HuH-7.5 (cell line): ENCODE measurements at regions not wholly inside any gene's neighbourhood (a gene's known extent, or its start where the extent isn't known, plus 50 kb on each side); places are given as distances from the start of the nearest gene placed in this dataset.

Source experiments
- DNase-seq: peaks from one replicate; pipeline ENCODE4 v3.0.0; 2011; ENCODE audit warnings: low spot score

DNA sequence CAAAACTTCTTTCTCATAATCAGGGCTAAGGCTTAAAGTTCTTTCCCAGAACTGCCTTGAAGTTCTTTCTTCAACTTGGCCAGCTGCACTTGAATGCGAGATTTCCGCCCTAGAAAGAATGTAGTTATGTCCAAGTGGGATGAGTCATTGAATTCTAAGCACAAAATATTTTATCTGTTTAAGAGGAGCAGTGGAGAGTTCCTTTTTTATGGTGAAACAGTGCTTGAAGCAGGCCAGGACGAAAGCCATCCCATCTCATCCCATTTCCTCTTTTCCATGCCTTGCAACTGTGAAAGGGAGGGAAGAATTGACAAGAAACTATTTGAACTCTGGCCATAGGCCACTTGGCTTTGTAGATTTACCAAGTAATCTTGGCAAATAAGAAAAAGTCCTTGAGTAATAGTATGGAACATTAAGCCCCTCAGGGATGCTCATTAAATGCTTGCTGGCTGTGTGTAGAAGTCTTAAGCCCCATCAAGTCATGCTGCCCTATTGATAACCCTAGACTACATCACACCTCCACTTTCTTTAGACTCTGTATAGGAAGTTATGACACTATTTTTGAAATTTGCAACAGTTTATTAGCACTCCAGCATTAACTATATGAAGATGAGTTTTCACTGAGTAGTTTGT lies 174.5 kb downstream of the KCTD12 start:
- DNase-seq: no peak

DNA sequence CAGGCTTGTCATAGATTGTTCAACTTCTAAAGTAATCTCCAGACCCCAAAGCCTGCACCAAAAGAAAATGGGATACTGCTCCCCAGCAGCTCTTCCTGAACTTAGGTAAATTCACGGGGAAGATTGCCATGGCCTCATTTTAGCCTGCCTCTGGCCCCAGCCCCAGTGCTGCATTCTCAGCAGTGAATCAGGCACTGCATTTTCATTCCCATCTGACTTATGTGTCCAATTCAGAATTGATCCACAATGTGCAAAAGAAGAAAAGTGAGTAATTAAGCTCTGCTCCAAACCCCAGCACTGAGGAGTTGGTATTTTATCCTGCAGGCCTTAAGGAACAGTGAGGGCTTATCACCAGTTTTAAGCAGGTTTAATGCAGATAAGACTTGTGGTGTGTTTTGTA lies 176.4 kb downstream of the KCTD12 start:
- no peak for DNase-seq

DNA sequence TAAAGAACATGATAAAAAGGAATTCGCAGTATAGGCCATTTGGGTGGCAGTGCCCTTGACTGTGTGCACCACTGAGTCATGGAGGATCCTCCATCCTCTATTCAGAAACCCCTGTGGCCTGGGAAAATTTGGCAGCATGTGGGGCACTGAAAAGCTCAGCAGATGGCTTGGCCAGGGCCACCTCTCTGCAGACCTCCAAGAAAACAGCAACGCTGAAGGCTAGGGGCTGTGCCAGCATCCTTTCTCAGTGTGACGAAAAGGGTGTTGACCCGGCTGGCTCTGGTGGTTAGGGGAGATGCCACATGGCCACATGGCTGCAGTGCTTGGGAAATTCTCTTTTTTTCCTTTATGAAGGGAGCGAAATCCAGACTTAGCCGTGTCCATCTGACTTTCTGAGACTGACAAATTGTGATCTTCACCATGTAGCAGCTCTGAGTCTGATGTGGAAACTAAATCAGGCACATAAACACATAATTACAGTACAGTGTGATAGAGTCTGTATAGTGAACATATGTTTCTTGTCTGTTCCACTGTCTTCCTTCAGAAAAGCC lies 178.0 kb downstream of the KCTD12 start:
- DNase-seq: no peak

DNA sequence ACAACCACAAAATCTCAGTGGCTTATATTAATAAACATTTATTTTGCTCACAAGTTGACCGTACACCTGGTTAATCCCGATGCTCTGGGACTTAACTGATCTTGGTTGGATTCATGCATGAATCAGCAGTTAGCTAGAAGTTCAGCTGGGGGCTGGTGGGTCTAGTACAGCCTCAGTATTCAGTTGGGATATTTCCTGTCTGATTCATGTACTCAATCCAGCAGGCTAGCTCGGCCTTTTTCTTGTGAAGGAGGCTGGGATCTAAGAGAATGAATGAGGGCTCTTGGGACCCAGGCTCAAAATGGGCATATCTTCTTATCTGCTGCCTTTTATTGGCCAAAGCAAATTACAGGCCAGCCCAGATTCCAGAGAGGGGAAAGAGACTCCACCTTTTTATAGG lies 178.8 kb downstream of the KCTD12 start:
- DNase-seq: no peak

DNA sequence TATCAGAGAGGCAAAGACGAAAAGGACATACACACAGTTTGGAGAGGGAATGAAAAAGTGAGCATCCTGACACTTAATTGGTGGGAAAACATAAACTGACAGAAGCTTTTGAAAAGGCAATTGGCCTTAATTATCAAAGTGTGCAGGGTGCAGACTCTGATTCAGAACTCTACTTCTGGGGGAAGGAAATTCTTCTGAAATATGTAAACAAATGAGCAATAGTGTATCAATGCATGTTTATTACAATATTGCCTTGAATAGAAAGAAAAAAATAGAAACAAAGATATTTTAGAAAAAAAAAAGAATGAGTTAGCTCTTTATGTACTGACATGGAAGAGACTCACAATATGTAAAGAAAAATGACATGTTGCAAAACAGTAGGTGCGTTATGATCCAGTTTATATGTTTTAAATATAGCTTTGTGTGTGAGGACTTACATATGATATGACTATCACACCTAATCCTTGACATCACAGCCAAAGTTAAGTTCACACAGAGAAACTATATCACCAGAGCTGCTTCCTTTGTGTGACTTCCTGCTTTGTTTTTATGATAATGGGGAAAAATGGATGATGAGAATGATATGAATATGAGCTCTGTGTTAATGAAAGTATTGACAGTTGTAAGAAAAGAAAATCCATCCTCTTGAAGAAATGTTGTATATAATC lies 182.4 kb downstream of the KCTD12 start:
- DNase-seq: no peak

DNA sequence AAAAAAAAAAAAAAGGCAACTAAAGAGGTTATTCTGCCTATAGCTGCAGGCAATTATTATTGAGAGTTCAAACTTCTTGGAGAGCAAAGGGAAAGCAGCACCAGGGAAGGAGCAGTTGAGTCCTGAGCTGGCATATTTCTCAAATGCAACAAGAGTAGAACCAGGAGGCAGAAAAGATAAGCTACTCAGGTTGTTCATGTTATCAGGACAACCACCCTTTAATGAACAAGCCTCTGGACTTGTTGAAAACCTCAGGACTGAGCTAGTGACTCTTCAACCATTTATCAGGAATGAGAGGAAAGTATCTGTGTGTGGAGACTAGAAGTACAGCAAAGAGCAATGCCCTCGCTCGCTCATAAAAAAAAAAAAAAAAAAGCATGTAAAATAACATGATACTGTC lies 183.0 kb downstream of the KCTD12 start:
- no peak for DNase-seq

DNA sequence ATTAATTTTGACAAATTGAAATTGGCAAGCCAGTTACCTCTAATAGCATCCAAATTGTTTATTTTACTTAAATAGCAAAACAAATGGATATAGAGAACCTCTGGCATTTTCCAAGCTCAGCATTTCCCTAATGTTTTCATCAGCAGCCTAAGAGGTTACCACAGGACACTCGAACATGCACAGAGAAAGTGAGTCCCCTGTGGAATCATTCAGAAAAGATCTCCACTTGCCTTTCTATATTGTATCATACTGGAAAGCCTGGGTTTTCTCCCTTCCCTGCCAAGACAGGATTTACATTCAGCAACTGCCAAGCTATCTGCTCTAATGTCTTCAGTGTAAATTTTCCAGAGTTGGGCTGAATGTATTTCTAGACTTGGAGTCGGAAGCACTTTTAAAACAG lies 188.9 kb downstream of the KCTD12 start:
- no peak for DNase-seq

DNA sequence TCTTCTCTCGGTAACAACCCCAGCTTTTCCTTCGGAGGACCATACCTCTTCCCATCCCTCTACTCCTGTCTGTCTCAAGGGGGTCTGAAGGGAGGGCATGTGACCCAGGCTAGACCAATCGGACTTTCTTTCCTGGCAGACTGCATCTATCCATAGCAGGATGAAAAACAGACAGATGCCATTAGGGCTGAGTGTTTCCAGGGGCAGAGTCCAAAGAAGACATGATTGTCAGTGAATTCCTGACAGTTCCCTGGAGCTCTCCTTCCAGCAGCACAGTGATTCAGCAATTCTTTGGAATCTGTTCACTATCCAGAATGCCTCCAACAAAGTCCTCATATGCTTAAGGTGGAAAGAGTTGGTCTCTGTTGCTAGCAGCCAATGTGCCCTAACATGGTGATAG lies 189.8 kb downstream of the KCTD12 start:
- no peak for DNase-seq

DNA sequence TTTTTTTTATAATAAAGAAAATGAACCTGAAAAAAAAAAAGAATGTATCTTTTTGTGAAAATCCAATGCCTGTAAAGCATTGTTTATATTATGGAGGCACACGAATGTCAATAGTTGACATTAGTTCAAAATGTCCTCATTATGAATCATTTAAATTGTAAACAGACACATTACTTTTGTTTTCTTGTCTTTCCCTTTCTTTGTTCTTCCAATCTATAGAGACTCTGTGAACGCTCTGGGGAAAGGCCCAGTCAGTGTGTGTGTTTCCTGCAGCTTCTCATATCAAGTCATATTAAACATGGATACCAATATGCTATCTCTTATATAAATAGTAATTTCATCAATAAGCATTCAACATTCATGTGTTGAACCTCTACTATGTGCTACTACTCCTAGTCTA lies 193.1 kb downstream of the KCTD12 start:
- DNase-seq: no peak

DNA sequence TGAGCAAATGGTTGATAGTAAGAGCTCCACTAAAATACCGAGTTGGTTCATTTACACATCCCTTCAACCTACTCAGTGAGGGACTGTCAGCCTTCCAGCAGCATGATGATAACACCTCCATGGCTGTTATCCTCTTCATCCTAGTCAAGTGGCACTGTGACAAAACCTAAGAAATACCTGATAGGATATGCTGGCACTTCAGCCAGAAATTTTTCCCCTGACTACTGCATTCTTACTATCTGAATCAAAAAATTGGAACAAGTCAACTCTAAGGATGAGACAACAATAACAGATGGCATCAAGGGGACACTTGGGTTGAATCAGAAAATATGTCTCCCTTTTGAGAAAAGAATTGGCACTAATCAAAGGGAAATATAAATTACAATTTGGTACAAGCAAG lies 193.9 kb downstream of the KCTD12 start:
- no peak for DNase-seq

DNA sequence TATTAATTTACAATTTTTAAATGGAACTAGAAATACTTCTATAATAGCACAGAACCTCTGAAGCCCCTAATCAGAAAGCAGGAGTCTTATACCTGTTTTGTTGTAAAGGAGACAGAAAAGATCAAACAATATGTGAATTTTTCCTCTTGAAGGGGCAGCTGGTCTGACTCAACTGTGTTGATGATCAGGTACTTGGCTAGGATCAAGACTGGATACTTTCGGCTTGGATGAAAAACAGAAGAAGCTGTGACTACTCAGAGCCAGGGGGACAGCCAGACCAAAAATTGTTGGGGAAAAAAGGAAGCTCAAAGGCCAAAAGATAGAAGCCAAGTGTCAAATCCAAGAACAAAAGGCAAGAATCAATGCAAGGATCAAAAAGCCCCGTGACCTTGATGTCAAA lies 195.6 kb downstream of the KCTD12 start:
- DNase-seq: no peak

DNA sequence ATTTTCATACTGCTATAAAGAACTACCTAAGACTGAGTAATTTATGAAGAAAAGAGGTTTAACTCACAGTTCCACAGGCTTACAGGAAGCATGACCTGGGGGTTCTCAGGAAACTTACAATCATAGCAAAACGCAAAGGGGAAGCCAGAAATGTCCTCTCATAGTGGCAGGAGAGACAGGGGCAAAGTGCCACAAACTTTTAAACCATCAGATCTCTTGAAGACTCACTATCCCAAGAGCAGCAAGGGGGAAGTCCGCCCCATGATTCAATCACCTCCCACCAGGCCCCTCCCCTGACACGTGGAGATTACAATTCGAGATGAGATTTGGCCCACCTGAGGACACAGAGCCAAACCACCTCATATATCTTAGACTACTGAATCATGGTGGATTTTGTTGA lies 198.7 kb downstream of the KCTD12 start:
- no peak for DNase-seq

DNA sequence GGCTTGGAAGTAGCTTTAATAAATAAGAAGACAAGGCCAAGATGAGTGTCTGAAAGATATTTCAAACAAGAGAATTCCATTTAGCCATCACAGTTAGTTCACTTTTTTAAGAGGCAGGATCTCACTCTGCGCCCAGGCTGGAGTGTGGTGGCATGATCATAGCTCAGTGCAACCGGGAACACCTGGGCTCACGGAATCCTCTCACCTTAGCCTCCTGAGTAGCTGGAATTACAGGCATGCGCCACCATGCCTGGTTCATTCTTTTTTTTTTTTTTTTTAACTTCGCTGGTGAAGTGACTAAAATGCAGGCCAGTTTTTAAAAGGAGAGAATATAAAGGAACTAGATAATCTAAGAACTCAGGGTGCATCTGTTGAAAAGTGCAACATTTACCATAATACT lies 200.3 kb downstream of the KCTD12 start:
- DNase-seq: no peak

DNA sequence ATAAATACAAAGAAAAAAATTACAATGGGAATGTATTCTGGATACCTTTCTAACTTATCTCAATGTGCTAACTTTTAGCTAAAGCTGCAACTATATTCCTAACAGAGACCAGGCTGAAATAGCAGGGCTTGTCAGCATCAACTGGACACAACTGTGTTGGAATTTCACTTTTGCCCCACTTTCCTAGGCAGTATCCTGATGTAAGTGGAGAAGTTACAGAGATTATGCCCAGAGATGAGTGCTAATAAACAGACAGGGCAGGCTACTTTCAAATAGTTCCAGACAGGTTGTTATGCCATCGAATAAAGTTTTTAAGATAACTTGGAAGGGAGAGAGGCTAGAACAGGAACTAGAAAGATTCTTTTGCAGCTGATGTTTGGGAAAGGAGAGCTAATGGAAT lies 201.9 kb downstream of the KCTD12 start:
- DNase-seq: no peak

DNA sequence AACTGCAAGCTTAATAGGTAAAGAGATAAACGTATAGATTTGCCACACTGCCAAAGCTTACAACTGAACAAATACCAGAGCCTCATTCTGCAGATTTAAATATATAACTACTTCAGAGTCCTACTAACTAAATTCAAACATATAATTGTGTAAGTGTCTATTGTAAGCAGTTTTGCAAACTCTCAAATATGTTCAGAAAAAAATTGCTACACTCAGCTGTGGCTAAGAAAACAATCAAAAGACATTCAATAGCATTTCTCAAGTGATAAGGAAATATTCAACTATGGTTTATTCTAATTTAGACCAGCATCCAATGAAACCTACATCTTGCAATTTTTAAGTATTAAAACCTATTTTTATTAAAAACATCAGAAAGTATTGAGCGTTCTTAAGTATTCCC lies 202.4 kb downstream of the KCTD12 start:
- DNase-seq: no peak

DNA sequence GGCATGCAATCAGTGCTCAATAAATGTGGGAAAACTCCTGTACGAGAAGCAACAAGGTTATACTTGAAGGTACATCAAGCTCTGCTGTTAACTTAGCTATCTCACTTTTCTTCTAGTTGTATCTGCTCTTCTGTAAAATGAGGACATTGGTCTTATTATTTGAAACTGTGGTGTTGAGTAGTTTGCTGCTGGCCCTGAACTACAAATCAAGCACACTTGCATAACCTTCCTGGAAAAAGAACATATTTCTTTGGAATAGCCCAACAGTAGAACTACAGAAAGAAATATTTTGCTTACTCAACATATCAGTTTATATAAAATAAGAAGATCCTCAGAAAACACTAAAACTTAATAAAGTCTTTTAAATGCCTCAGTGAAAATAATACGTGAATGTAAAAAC lies 203.0 kb downstream of the KCTD12 start:
- DNase-seq: no peak

DNA sequence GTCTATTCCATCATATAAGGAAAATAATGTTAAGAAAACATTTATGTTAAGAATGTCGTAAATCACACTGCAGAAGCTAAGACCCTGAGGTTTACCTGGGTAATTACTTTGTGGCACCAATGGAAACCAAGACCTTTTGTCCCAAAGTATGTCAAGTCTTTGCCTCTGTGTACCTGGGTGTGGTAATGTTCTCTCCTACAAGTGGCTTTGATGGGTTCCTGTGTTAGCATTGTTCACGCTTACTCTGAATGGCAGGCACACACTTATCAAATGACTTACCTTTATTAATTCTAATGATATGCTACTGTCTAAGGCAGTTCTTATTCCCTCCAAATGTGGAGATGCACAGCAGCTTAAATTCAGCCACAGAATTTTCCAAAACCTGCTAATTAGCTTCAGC lies 206.1 kb downstream of the KCTD12 start:
- no peak for DNase-seq

DNA sequence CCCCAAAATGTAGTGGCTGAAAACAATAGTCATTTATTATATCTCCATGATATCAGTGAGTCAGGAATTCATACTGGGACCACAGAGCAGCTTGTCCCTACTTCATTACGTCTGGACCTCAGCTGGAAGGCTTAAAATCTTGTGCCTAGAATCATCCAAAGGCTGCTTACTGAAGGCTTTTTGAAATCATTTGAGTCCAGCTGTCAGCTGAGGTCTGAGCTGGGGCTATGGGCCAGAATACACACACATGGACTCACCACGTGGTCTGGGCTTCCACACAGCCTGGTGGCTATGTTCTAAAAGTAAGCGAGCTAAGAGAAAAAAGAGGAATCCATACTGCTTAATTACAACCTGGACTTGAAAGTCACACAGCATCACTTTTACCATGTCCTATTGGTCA lies 209.2 kb downstream of the KCTD12 start:
- no peak for DNase-seq

DNA sequence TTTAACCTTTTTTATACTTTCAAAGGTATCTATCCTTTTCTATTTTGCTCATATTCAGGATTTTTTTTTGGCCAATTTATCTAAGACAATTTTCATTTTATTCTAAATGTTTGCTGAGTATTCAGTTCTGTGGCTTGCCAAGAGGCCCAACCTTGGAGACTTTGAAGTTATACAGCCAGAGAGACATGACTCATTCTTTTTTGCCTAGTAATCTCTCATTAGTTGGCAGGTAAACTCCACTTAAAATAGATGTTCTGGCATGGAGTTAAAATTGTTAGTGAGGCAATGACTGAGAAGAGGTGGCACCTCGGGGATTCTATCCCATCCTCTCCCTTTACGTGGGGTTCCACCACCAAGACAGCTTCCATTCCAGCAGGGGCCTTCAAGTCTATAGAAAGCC lies 213.8 kb downstream of the KCTD12 start:
- no peak for DNase-seq

DNA sequence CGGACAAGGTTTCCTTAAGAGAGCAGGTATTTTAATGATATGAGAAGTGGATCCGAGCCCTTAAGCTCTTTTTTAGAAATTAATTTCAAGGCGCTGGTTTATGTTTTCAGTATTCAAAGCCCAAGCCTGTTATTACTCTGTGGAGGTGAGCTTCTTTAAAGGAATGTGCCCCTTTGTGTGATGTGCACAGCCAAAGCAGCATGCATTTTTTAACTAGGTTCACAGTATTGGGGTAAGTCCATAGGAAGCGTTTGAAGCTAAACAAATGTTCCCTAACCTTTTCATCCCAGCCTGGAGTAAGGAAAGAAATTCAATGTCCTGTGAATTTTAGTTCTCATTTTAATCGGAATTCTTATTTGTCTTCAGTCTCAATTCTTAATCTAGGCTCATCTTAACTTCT lies 217.5 kb downstream of the KCTD12 start:
- DNase-seq: no peak

DNA sequence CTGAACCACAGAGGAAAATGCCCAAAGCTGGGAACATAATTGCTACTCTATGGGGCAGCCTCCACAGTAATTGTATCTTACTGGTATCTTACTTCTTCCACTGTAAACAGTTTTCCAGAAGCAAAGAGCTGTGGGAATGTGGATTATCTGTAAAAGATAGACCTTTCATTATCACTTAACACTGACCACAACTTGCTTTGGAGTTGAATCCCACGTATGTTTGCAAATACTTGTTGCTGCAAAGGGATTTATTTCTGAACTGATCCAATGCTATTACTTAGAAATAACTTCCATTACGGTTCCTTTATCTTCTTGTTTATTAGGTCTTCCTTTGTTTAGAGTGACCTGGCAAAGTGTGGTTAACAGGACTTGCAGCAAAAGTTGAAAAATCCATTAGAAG lies 218.1 kb downstream of the KCTD12 start:
- DNase-seq: no peak

DNA sequence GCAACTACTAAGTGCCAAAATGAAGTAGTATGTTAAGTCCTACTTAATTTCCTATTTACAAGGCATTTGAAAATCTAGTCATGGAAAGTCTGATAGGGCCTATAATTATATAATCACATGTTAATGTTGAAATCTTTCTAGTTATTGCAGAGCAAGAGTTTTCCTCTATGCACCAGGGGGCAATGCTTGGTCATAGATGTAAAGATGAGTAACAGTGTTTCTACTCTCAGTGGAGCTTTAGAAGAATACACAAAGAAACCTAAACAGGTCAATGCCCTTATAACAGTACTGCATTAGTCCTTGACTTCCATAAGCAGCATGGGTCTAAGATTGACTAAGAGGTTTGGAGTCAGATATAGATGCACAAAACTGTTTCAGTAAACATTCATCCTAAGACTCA lies 218.7 kb downstream of the KCTD12 start:
- no peak for DNase-seq

DNA sequence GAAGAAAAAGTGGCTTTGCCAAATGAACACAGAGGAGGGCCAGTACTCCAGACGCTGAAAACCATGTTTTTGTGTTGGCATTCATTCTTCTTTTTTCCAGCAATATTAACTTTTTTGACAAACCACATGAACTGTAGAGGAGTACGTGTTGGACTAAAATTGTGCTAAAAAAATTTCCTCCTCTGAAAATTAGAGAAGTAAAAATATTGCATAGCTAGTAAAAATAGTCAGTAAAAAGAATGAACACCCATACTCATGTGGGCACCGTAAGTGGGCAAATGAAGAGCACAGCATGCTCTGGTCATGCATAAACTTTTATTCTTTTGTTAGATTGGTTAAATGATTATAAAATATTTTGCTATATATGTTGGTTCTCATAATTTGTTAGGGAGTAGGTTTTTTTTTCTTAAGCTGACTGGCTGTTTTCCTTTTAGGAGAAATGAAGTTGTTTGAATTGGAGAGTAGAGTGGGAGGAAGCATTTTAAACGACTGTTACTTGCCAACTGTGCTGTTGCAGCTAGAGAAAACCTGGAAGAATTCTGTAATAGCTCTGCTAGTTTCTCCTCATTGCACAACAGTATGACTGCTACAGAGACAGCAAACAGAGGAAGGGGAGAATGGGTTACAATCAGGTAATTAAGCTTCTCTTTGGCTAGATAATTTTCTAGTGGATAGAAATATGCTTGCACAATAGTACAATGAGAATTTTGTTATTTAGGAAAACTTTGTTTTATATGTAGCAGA lies 222.4 kb downstream of the KCTD12 start:
- no peak for DNase-seq
